PC-9 (cell line): ENCODE measurements at regions not wholly inside any gene's neighbourhood (a gene's known extent, or its start where the extent isn't known, plus 50 kb on each side); places are given as distances from the start of the nearest gene placed in this dataset.

Experiments
- BruUV-seq: library from RNA; stranded (reverse); fragments of 400-500 nt; replicated peaks from 2 replicates; lab custom pipeline; 2021; lab: Mats Ljungman, UMichigan
- CTCF ChIA-PET: fragments of 300-600 bp; sonication (Branson Sonifier 250); formaldehyde crosslinking; loops from one replicate; lab custom pipeline; 2022; ENCODE audit warnings: antibody characterized with exemption; lab: Charles Lee
- POLR2A ChIA-PET: fragments of 300-600 bp; sonication (Branson Sonifier 250); formaldehyde crosslinking; loops from one replicate; lab custom pipeline; 2022; ENCODE audit warnings: antibody characterized with exemption; ENCODE audit not compliant: unreplicated experiment; lab: Charles Lee
- DNase-seq, 2 experiments: peaks; one replicate each; pipeline versions ENCODE4 v3.0.0 to v3.0.0-alpha.2; 2015 to 2022; ENCODE audit warnings: mixed read lengths in 1 of 2
- H2AFZ ChIP-seq: fragments of 200-600 bp; sonication (generic); 2 replicates; pipeline ENCODE4 v1.8.1; 2017; ENCODE audit warnings: antibody characterized with exemption
- H3F3A ChIP-seq: fragments of 200-600 bp; sonication (generic); 2 replicates; pipeline ENCODE4 v1.8.1; 2017; ENCODE audit warnings: antibody characterized with exemption, mild to moderate bottlenecking, low read depth; ENCODE audit not compliant: insufficient read depth
- H3K27ac ChIP-seq: fragments of 200-600 bp; sonication (generic); 2 replicates; pipeline ENCODE4 v1.6.1; 2016; ENCODE audit warnings: mixed run types
- H3K27me3 ChIP-seq: fragments of 200-600 bp; sonication (generic); 2 replicates; pipeline ENCODE4 v1.6.1; 2016; ENCODE audit warnings: low read depth, mixed run types; ENCODE audit not compliant: insufficient read depth
- H3K36me3 ChIP-seq: fragments of 200-600 bp; sonication (generic); 2 replicates; pipeline ENCODE4 v1.6.1; 2016; ENCODE audit warnings: low read depth, mixed run types
- H3K4me1 ChIP-seq: fragments of 200-600 bp; sonication (generic); replicated peaks from 2 replicates; pipeline ENCODE4 v1.6.1; 2016; ENCODE audit warnings: mixed run types; ENCODE audit not compliant: insufficient read depth
- H3K4me2 ChIP-seq: fragments of 200-600 bp; sonication (generic); 2 replicates; pipeline ENCODE4 v1.6.1; 2017; ENCODE audit warnings: mixed run types
- H3K4me3 ChIP-seq: fragments of 200-600 bp; sonication (generic); 2 replicates; pipeline ENCODE4 v1.6.1; 2016; ENCODE audit warnings: mixed run types
- H3K79me2 ChIP-seq: fragments of 200-600 bp; sonication (generic); 2 replicates; pipeline ENCODE4 v1.6.1; 2017; ENCODE audit warnings: low read depth, mixed run types
- H3K9me2 ChIP-seq: fragments of 200-600 bp; sonication (generic); 2 replicates; pipeline ENCODE4 v1.8.1; 2017; ENCODE audit warnings: mild to moderate bottlenecking; ENCODE audit not compliant: insufficient read depth
- H3K9me3 ChIP-seq: fragments of 200-600 bp; sonication (generic); 2 replicates; pipeline ENCODE4 v1.8.1; 2016; ENCODE audit warnings: low read depth; ENCODE audit not compliant: insufficient read depth
- H4K20me1 ChIP-seq: fragments of 200-600 bp; sonication (generic); 2 replicates; pipeline ENCODE4 v1.8.1; 2017; ENCODE audit not compliant: insufficient read depth
- EZH2 ChIP-seq: fragments of 200-600 bp; sonication (generic); IDR thresholded peaks from 2 replicates; pipeline ENCODE4 v1.8.0; 2017; ENCODE audit warnings: antibody characterized with exemption, low read depth
- intact Hi-C: fragments of 100-400 bp; cut with micrococcal nuclease; formaldehyde crosslinking; loops from one replicate; pipeline ENCODE4 v1.10.0; 2022; ENCODE audit not compliant: unreplicated experiment
- TF ChIP-seq, protein P1 (sequence below): fragments of 200-600 bp; sonication (generic); conservative IDR thresholded peaks from 2 replicates; pipeline ENCODE4 v1.6.1; 2017; ENCODE audit warnings: mixed run types, antibody characterized with exemption, mild to moderate bottlenecking, moderate library complexity

- H2AFZ ChIP-seq: no peak overlapping the region
- H3K27ac ChIP-seq: no peak overlapping the region
- intact Hi-C loops: no loop called here
- ChIA-PET CTCF (no interaction called here), POLR2A (no interaction called here)
- no peaks in the 10 kb centered on the region; the same call in 1 of the 2 replicates for H3K9me3 ChIP-seq
- no peak overlapping the region for H3K4me2 ChIP-seq
- TF ChIP-seq, protein P1, sequence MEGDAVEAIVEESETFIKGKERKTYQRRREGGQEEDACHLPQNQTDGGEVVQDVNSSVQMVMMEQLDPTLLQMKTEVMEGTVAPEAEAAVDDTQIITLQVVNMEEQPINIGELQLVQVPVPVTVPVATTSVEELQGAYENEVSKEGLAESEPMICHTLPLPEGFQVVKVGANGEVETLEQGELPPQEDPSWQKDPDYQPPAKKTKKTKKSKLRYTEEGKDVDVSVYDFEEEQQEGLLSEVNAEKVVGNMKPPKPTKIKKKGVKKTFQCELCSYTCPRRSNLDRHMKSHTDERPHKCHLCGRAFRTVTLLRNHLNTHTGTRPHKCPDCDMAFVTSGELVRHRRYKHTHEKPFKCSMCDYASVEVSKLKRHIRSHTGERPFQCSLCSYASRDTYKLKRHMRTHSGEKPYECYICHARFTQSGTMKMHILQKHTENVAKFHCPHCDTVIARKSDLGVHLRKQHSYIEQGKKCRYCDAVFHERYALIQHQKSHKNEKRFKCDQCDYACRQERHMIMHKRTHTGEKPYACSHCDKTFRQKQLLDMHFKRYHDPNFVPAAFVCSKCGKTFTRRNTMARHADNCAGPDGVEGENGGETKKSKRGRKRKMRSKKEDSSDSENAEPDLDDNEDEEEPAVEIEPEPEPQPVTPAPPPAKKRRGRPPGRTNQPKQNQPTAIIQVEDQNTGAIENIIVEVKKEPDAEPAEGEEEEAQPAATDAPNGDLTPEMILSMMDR: no peak
- TF ChIP-seq EZH2: no peak
- no peaks in the 10 kb centered on the region for H3K9me2 ChIP-seq
- no peak for DNase-seq
- BruUV-seq: no TSS peak
- H3K4me3 ChIP-seq: no peak overlapping the region
- 0 out of 2 replicates have a peak, but pooled peaks cover 9% of the 10 kb centered on the region for H3K4me1 ChIP-seq
- H3F3A ChIP-seq: no peaks in the 10 kb centered on the region
- H3K27me3 ChIP-seq: no peaks in the 10 kb centered on the region
- H4K20me1 ChIP-seq: no peaks in the 10 kb centered on the region
- no peaks in the 10 kb centered on the region for H3K36me3 ChIP-seq
- H3K79me2 ChIP-seq: no peaks in the 10 kb centered on the region
These were observed 108.5 kb upstream of the PFN2 start for GRCh38 chr3:150079029-150079739.

- Histone ChIP-seq H3K9me3 (no peaks in the 10 kb centered on the region; the same call in 1 of the 2 replicates), H3K79me2 (no peaks in the 10 kb centered on the region), H3F3A (no peaks in the 10 kb centered on the region), H3K4me1 (peaks cover 15% of the 10 kb centered on the region), H2AFZ (no peak overlapping the region), H3K9me2 (no peaks in the 10 kb centered on the region), H4K20me1 (no peaks in the 10 kb centered on the region), H3K36me3 (no peaks in the 10 kb centered on the region), H3K4me2 (no peak overlapping the region), H3K27me3 (no peaks in the 10 kb centered on the region), H3K4me3 (no peak overlapping the region), H3K27ac (no peak overlapping the region)
- intact Hi-C loops: no loop called here
- CTCF ChIA-PET: no interaction called here
- DNase-seq: no peak
- TF ChIP-seq, protein P1: no peak
- no TSS peak for BruUV-seq
- POLR2A ChIA-PET: no interaction called here
These were observed 107.0 kb upstream of the PFN2 start for GRCh38 chr3:150077581-150078247.

DNA sequence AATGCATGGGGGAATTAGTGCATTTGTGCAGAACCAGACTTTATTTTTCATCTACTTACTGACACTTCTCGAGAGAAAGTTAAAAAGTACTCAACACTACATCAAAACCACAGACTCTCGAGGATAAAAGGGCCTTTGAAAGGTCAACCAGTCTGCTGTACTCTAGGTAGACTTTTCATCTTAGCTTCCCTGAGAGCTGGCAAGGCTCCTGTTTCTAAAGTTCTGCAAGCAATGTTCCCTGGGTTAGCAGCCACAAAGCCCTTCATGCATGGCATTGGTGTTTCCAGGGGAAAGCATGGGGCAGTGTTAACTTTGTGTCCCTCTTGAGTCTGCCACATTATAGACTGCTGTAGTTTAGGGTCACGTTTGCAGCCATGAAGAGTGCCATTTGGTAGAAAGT, 106.4 kb upstream of the PFN2 start:
- Histone ChIP-seq H3F3A (no peaks in the 10 kb centered on the region), H3K79me2 (no peaks in the 10 kb centered on the region), H3K4me2 (no peak overlapping the region), H3K4me1 (peaks cover 15% of the 10 kb centered on the region), H3K9me3 (no peaks in the 10 kb centered on the region; the same call in 1 of the 2 replicates), H3K9me2 (no peaks in the 10 kb centered on the region), H3K4me3 (no peak overlapping the region), H3K27me3 (no peaks in the 10 kb centered on the region), H3K36me3 (no peaks in the 10 kb centered on the region), H4K20me1 (no peaks in the 10 kb centered on the region), H3K27ac (no peak overlapping the region), H2AFZ (no peak overlapping the region)
- CTCF ChIA-PET: no interaction called here
- TF ChIP-seq, protein P1: no peak
- TF ChIP-seq EZH2: no peak
- BruUV-seq: no TSS peak
- POLR2A ChIA-PET: no interaction called here
- intact Hi-C loops: no loop called here
- no peak for DNase-seq
